GM12878 (cell line): ENCODE measurements at regions not wholly inside any gene's neighbourhood (a gene's known extent, or its start where the extent isn't known, plus 50 kb on each side); places are given as distances from the start of the nearest gene placed in this dataset.

Source experiments
- CBX5 ChIP-seq: sonication (generic); IDR thresholded peaks from 2 replicates; pipeline ENCODE4 v1.6.1; 2016; ENCODE audit warnings: low read depth, moderate library complexity, mild to moderate bottlenecking, inconsistent platforms
- MTA3 ChIP-seq: IDR thresholded peaks from 2 replicates; pipeline ENCODE4 v1.6.1; 2012; ENCODE audit warnings: low read length, inconsistent platforms, borderline replicate concordance
- TCF3 ChIP-seq: IDR thresholded peaks from 2 replicates; pipeline ENCODE4 v1.6.1; 2012; ENCODE audit warnings: low read depth, mild to moderate bottlenecking, low read length, borderline replicate concordance; ENCODE audit not compliant: insufficient read depth

GRCh38 chr12:60020068-60020467 is 424.2 kb downstream of the SLC16A7 start:
- no peak for TF ChIP-seq CBX5
- no peak for TF ChIP-seq TCF3
- TF ChIP-seq MTA3: no peak
